OCI-LY3 (cell line): ENCODE measurements at regions not wholly inside any gene's neighbourhood (a gene's known extent, or its start where the extent isn't known, plus 50 kb on each side); places are given as distances from the start of the nearest gene placed in this dataset.
A peak's percentile ranks its signal among the peaks of the same experiment; 100 is the strongest.

ENCODE experiments used
- H2AFZ ChIP-seq: fragments of 200-600, 300-600 bp; shearing (Covaris generic); 2 replicates; pipeline ENCODE4 v1.6.0; 2014; ENCODE audit warnings: antibody characterized with exemption, low read depth, low read length
- H3K27ac ChIP-seq: fragments of 200-600, 300-600 bp; sonication (generic); 2 replicates; pipeline ENCODE4 v1.5.1; 2014; ENCODE audit warnings: mild to moderate bottlenecking, low read length, moderate library complexity, mixed read lengths
- H3K27me3 ChIP-seq: fragments of 200-600, 300-600 bp; sonication (generic); 2 replicates; pipeline ENCODE4 v1.6.1; 2014; ENCODE audit warnings: low read depth, low read length, mixed read lengths
- H3K36me3 ChIP-seq: fragments of 200-600, 300-600 bp; sonication (generic); replicated peaks from 2 replicates; pipeline ENCODE3; 2014; ENCODE audit warnings: low read depth, low read length, mixed read lengths
- H3K4me1 ChIP-seq: fragments of 300-600, 200-600 bp; sonication (generic); 2 replicates; pipeline ENCODE4 v1.6.1; 2014; ENCODE audit warnings: low read length, mixed read lengths
- H3K4me2 ChIP-seq: fragments of 200-600, 300-600 bp; sonication (generic); 2 replicates; pipeline ENCODE4 v1.6.1; 2014; ENCODE audit warnings: low read length, mixed read lengths
- H3K4me3 ChIP-seq: fragments of 300-600, 200-600 bp; sonication (generic); 2 replicates; pipeline ENCODE4 v1.5.1; 2014; ENCODE audit warnings: antibody characterized with exemption, mild to moderate bottlenecking, low read length, moderate library complexity
- H3K79me2 ChIP-seq: fragments of 300-600, 200-600 bp; shearing (Covaris generic); 2 replicates; pipeline ENCODE4 v1.6.1; 2014; ENCODE audit warnings: mild to moderate bottlenecking, low read length, mixed read lengths
- H3K9ac ChIP-seq: fragments of 300-600, 200-600 bp; shearing (Covaris generic); 2 replicates; pipeline ENCODE4 v1.6.0; 2014; ENCODE audit warnings: mild to moderate bottlenecking, low read length, moderate library complexity
- H3K9me3 ChIP-seq: fragments of 200-600, 300-600 bp; shearing (Covaris generic); 2 replicates; pipeline ENCODE4 v1.6.1; 2014; ENCODE audit warnings: low read length, mixed read lengths; ENCODE audit not compliant: insufficient read depth
- H4K20me1 ChIP-seq: fragments of 200-600, 300-600 bp; sonication (generic); 2 replicates; pipeline ENCODE4 v1.6.1; 2016; ENCODE audit warnings: low read length, mixed read lengths; ENCODE audit not compliant: insufficient read depth
- CTCF ChIP-seq: fragments of 200-600, 300-600 bp; sonication (generic); IDR thresholded peaks from 2 replicates; pipeline ENCODE4 v1.5.1; 2014; ENCODE audit warnings: antibody characterized with exemption, low read length, low read depth
- EZH2phosphoT487 ChIP-seq: fragments of 200-600 bp; shearing (Covaris generic); IDR thresholded peaks from 2 replicates; pipeline ENCODE4 v1.6.1; 2018; ENCODE audit warnings: antibody characterized with exemption, mixed run types, low read depth

GRCh38 chr15:92291900-92292299 is 101.8 kb upstream of the ST8SIA2 start:
- no peaks in the 10 kb centered on the region for H3K9me3 ChIP-seq
- peaks cover 38% of the 10 kb centered on the region for H3K27me3 ChIP-seq
- no peak for TF ChIP-seq CTCF
- no peak for TF ChIP-seq EZH2phosphoT487
- H3K9ac ChIP-seq: no peak overlapping the region
- H2AFZ ChIP-seq: no peak overlapping the region
- H3K4me2 ChIP-seq: no peak overlapping the region
- H4K20me1 ChIP-seq: no peaks in the 10 kb centered on the region
- no peaks in the 10 kb centered on the region for H3K79me2 ChIP-seq
- no peak overlapping the region for H3K27ac ChIP-seq
- H3K36me3 ChIP-seq: no peaks in the 10 kb centered on the region
- H3K4me1 ChIP-seq: no peaks in the 10 kb centered on the region
- H3K4me3 ChIP-seq: no peak overlapping the region

DNA sequence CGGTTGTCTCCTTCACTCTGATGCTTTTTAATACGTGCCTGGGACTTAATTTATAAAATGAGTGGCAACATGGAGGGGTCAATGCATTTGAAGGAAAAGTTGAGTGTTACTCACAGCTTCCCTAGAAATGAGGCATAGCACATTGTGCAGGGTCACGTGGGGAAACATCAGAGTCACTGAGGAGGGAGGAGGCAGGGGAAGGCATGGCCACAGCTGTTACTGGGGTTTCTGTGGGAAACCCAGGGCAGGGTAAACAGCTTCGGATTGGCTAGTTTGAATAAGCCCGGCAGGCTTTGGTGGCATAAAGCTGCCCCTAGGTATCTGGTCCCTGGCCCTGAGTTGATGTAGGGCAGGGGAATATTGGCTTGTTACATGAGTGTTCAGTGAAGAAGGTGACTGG is 98.9 kb upstream of the ST8SIA2 start:
- TF ChIP-seq CTCF (no peak), EZH2phosphoT487 (no peak)

DNA sequence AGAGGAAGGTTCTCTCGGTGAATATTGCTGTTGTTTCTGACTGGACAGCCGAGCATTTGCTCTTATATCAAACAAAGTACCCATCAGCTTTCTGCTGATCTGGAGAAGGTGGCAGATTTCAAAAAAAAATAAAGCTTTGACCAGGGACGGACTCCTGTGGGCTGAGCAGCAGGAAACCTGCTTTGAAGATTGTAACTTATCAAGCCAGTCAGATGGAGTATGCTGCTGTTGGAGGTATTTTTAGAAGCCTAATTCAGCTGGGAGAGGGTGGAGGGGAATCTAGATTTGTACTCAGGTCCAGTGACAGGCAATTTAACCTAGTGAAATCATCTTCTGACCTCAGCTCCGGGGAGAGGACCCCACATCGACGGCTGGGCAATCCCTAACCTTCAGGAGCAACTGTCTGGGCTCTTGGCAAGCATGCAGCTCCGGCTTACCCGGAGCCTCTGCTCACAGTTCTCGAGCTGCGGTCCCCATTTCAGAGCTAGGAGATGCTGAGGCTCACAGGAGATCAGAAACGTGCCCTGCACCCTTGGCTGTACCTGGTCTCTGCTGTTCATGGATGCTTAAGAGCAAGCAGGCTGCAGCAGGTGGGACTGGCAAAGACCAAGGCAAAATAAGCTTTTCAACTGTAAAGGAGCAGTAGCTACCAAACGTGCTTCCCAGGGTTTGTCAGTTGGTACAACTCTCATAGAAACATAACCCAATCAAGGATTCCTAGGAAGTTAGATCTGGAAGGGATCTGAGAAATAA is 89.3 kb upstream of the ST8SIA2 start:
- no peaks in the 10 kb centered on the region for H3K79me2 ChIP-seq
- no peaks in the 10 kb centered on the region for H3K36me3 ChIP-seq
- H4K20me1 ChIP-seq: no peaks in the 10 kb centered on the region
- H3K9me3 ChIP-seq: no peaks in the 10 kb centered on the region
- H3K27me3 ChIP-seq: peaks cover 26% of the 10 kb centered on the region
- H3K27ac ChIP-seq: no peak overlapping the region
- no peak for TF ChIP-seq EZH2phosphoT487
- no peak for TF ChIP-seq CTCF
- peaks cover 9% of the 10 kb centered on the region for H3K4me1 ChIP-seq
- no peak overlapping the region for H2AFZ ChIP-seq
- H3K4me2 ChIP-seq: no peak overlapping the region
- H3K9ac ChIP-seq: no peak overlapping the region
- H3K4me3 ChIP-seq: no peak overlapping the region

More for the DNA sequence above, 98.9 kb upstream of the ST8SIA2 start:
- Histone ChIP-seq H3K4me1 (no peaks in the 10 kb centered on the region), H3K4me3 (no peak overlapping the region), H3K4me2 (no peak overlapping the region), H3K79me2 (no peaks in the 10 kb centered on the region), H3K9me3 (no peaks in the 10 kb centered on the region), H4K20me1 (no peaks in the 10 kb centered on the region), H3K9ac (no peak overlapping the region), H3K27ac (no peak overlapping the region), H3K27me3 (peaks cover 30% of the 10 kb centered on the region), H2AFZ (no peak overlapping the region), H3K36me3 (no peaks in the 10 kb centered on the region)

GRCh38 chr15:92305343-92305742 is 88.3 kb upstream of the ST8SIA2 start:
- H3K9me3 ChIP-seq: no peaks in the 10 kb centered on the region
- H4K20me1 ChIP-seq: no peaks in the 10 kb centered on the region
- H3K4me3 ChIP-seq: no peak overlapping the region
- TF ChIP-seq CTCF: no peak
- TF ChIP-seq EZH2phosphoT487: no peak
- H3K79me2 ChIP-seq: no peaks in the 10 kb centered on the region
- peak overlapping the region; percentile 34 for H3K4me2 ChIP-seq
- peaks cover 9% of the 10 kb centered on the region for H3K4me1 ChIP-seq
- no peak overlapping the region for H3K9ac ChIP-seq
- peaks cover 26% of the 10 kb centered on the region for H3K27me3 ChIP-seq
- H3K36me3 ChIP-seq: no peaks in the 10 kb centered on the region
- H3K27ac ChIP-seq: no peak overlapping the region
- H2AFZ ChIP-seq: no peak overlapping the region
